Panc1 (cell line): ENCODE measurements at regions not wholly inside any gene's neighbourhood (a gene's known extent, or its start where the extent isn't known, plus 50 kb on each side); places are given as distances from the start of the nearest gene placed in this dataset.

ENCODE experiments used
- ATAC-seq: fragments of 200-7000 bp; cut with Tn5 transposase; 2 replicates; pipeline ENCODE4 v1.9.1; 2020; ENCODE audit warnings: mild to moderate bottlenecking, moderate library complexity
- BruUV-seq: library from RNA; stranded (reverse); fragments of 400-500 nt; replicated peaks from 2 replicates; lab custom pipeline; 2021; lab: Mats Ljungman, UMichigan
- CTCF ChIA-PET: fragments of 300-600 bp; sonication (Branson Sonifier 250); formaldehyde crosslinking; loops from one replicate; lab custom pipeline; 2022; ENCODE audit warnings: antibody characterized with exemption; lab: Charles Lee
- POLR2A ChIA-PET: fragments of 300-600 bp; sonication (Branson Sonifier 250); formaldehyde crosslinking; loops from one replicate; lab custom pipeline; 2022; ENCODE audit warnings: antibody characterized with exemption; lab: Charles Lee
- DNase-seq: peaks from one replicate; pipeline ENCODE4 v3.0.0-alpha.2; 2010; ENCODE audit warnings: low read depth, low spot score
- H3K27ac ChIP-seq: 2 replicates; pipeline ENCODE4 v1.5.1; 2011; ENCODE audit warnings: mild to moderate bottlenecking, low read length, inconsistent platforms
- H3K27me3 ChIP-seq: fragments of 200-500 bp; sonication (Bioruptor generic); 2 replicates; pipeline ENCODE4 v1.6.0; 2014; ENCODE audit warnings: low read length, inconsistent platforms; ENCODE audit not compliant: control insufficient read depth, insufficient read depth
- H3K36me3 ChIP-seq: fragments of 200-500 bp; sonication (Bioruptor generic); 2 replicates; pipeline ENCODE4 v1.5.1; 2014; ENCODE audit warnings: inconsistent platforms, mild to moderate bottlenecking, low read length, moderate library complexity; ENCODE audit not compliant: control insufficient read depth, insufficient read depth
- H3K4me1 ChIP-seq: 2 replicates; pipeline ENCODE4 v1.5.1; 2011; ENCODE audit warnings: inconsistent platforms, mild to moderate bottlenecking, low read length, moderate library complexity; ENCODE audit not compliant: control insufficient read depth, insufficient read depth
- H3K4me3 ChIP-seq, 2 experiments: 2 replicates each; pipeline ENCODE4 v1.5.1; 2011 to 2012; ENCODE audit warnings: low read depth in 2 of 2, low read length in 2 of 2, mild to moderate bottlenecking in 2 of 2, inconsistent platforms in 1 of 2, moderate library complexity in 1 of 2
- H3K9me3 ChIP-seq: fragments of 200-500 bp; sonication (Bioruptor generic); 2 replicates; pipeline ENCODE4 v1.5.1; 2014; ENCODE audit warnings: low read depth, mild to moderate bottlenecking, inconsistent platforms, low read length, moderate library complexity; ENCODE audit not compliant: control insufficient read depth, insufficient read depth
- POLR2AphosphoS5 ChIP-seq: IDR thresholded peaks from 2 replicates; pipeline ENCODE4 v1.6.1; 2012; ENCODE audit warnings: mild to moderate bottlenecking, low read depth, low read length, moderate library complexity
- REST ChIP-seq, 2 experiments: IDR thresholded peaks; 2 replicates each; pipeline ENCODE4 v1.6.1; 2011 to 2012; ENCODE audit warnings: low read depth in 2 of 2, control low read depth in 1 of 2, low read length in 1 of 2, mild to moderate bottlenecking in 1 of 2, moderate library complexity in 1 of 2; ENCODE audit not compliant: insufficient read depth in 1 of 2
- SIN3A ChIP-seq: IDR thresholded peaks from 2 replicates; pipeline ENCODE4 v1.6.1; 2012; ENCODE audit warnings: low read depth, mild to moderate bottlenecking, low read length, moderate library complexity, borderline replicate concordance; ENCODE audit not compliant: insufficient read depth
- TCF7L2 ChIP-seq: IDR thresholded peaks from 2 replicates; pipeline ENCODE4 v1.6.1; 2011; ENCODE audit warnings: mild to moderate bottlenecking, low read depth, low read length, inconsistent platforms
- in situ Hi-C: cut with HindIII; loops from 2 replicates; pipeline ENCODE4 v1.10.0; 2016; ENCODE audit warnings: low sequenced_read_pairs, low pct_unique_long_range_greater_than_20kb
- intact Hi-C: fragments of 100-400 bp; cut with micrococcal nuclease; formaldehyde crosslinking; loops from one replicate; pipeline ENCODE4 v1.10.0; 2022; ENCODE audit not compliant: unreplicated experiment
- TF ChIP-seq, protein P1 (sequence below): fragments of 450-650 bp; IDR thresholded peaks from 2 replicates; pipeline ENCODE4 v1.5.1; 2017; ENCODE audit warnings: mild to moderate bottlenecking

GRCh38 chr7:68065581-68065980 lies 1068.9 kb downstream of the TYW1 start:
- BruUV-seq = no TSS peak
- Histone ChIP-seq H3K36me3 (no peaks in the 10 kb centered on the region), H3K4me1 (no peaks in the 10 kb centered on the region), H3K4me3 (no peak overlapping the region), H3K27me3 (no peaks in the 10 kb centered on the region), H3K27ac (no peak overlapping the region), H3K9me3 (no peaks in the 10 kb centered on the region)
- DNase-seq (no peak), ATAC-seq (no peak)
- ChIA-PET CTCF (no interaction called here), POLR2A (no interaction called here)
- in situ Hi-C loops = no loop called here
- TF ChIP-seq REST (IDR thresholded peaks at IDR 0.05; ENCODE audit: insufficient read depth in 1 of 2, low read depth in 2 of 2, low read length in 1 of 2) (no peak), POLR2AphosphoS5 (no peak), SIN3A (no peak), TCF7L2 (no peak)
- TF ChIP-seq, protein P1, sequence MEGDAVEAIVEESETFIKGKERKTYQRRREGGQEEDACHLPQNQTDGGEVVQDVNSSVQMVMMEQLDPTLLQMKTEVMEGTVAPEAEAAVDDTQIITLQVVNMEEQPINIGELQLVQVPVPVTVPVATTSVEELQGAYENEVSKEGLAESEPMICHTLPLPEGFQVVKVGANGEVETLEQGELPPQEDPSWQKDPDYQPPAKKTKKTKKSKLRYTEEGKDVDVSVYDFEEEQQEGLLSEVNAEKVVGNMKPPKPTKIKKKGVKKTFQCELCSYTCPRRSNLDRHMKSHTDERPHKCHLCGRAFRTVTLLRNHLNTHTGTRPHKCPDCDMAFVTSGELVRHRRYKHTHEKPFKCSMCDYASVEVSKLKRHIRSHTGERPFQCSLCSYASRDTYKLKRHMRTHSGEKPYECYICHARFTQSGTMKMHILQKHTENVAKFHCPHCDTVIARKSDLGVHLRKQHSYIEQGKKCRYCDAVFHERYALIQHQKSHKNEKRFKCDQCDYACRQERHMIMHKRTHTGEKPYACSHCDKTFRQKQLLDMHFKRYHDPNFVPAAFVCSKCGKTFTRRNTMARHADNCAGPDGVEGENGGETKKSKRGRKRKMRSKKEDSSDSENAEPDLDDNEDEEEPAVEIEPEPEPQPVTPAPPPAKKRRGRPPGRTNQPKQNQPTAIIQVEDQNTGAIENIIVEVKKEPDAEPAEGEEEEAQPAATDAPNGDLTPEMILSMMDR = no peak
- intact Hi-C loops = no loop called here

DNA sequence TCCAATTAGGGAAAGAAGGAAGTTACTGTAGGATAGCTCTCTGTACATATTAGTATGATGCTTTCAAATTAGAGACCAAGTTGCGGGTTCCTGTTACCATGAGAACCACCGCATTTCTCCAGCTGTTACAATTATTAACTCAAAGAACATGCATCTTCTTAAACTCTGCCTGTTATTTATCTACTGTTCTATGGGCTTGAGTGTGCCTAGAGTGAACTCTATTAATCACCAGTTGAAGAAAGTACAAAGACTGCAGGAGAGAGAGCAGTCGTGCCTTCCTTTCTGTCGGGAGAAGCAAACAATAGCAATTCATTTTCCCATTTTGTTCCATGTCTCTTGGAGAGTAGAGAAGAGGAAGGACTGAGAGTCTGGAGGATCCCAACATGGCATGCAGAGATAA lies 1071.2 kb downstream of the TYW1 start:
- Histone ChIP-seq H3K9me3 (no peaks in the 10 kb centered on the region), H3K36me3 (no peaks in the 10 kb centered on the region), H3K4me3 (no peak overlapping the region), H3K27me3 (no peaks in the 10 kb centered on the region), H3K4me1 (no peaks in the 10 kb centered on the region), H3K27ac (no peak overlapping the region)
- TF ChIP-seq SIN3A = no peak
- no peak for TF ChIP-seq POLR2AphosphoS5
- no peak for TF ChIP-seq REST (IDR thresholded peaks at IDR 0.05; ENCODE audit: insufficient read depth in 1 of 2, low read depth in 2 of 2, low read length in 1 of 2)
- TF ChIP-seq, protein P1 = no peak
- no peak for TF ChIP-seq TCF7L2
- DNase-seq (no peak), ATAC-seq (no peak)
- in situ Hi-C loops (no loop called here), intact Hi-C loops (no loop called here)
- ChIA-PET CTCF (no interaction called here), POLR2A (no interaction called here)
- no TSS peak for BruUV-seq
